Esophagus (tissue), 2 donors: ENCODE measurements at regions not wholly inside any gene's neighbourhood (a gene's known extent, or its start where the extent isn't known, plus 50 kb on each side); places are given as distances from the start of the nearest gene placed in this dataset.

Source experiments
- H3K27ac ChIP-seq, 2 donors: one replicate each; pipeline ENCODE4 v1.5.1; 2013; ENCODE audit warnings: low read depth in 2 of 2, mild to moderate bottlenecking in 2 of 2, inconsistent platforms in 1 of 2, low read length in 1 of 2, moderate library complexity in 1 of 2
- H3K27me3 ChIP-seq, 2 donors: one replicate each; pipeline ENCODE4 v1.6.1; 2013; ENCODE audit warnings: low read length in 2 of 2, control low read depth in 1 of 2, mild to moderate bottlenecking in 1 of 2; ENCODE audit not compliant: insufficient read depth in 2 of 2, control insufficient read depth in 1 of 2
- H3K36me3 ChIP-seq, 2 donors: one replicate each; pipeline ENCODE4 v1.6.1; 2013; ENCODE audit warnings: low read length in 1 of 2; ENCODE audit not compliant: control insufficient read depth in 2 of 2, insufficient read depth in 2 of 2
- H3K4me1 ChIP-seq, 2 donors: one replicate each; pipeline ENCODE4 v1.6.1; 2013; ENCODE audit warnings: low read length in 1 of 2; ENCODE audit not compliant: control insufficient read depth in 2 of 2, insufficient read depth in 2 of 2
- H3K4me3 ChIP-seq, 2 donors: one replicate each; pipeline ENCODE4 v1.5.1; 2013; ENCODE audit warnings: low read length in 2 of 2, mild to moderate bottlenecking in 2 of 2, low read depth in 1 of 2, moderate library complexity in 1 of 2
- H3K9me3 ChIP-seq, 2 donors: one replicate each; pipeline ENCODE4 v1.6.1; 2013; ENCODE audit warnings: mild to moderate bottlenecking in 2 of 2, low read depth in 1 of 2, low read length in 1 of 2, moderate library complexity in 1 of 2; ENCODE audit not compliant: control insufficient read depth in 2 of 2, insufficient read depth in 1 of 2
- WGBS, 2 donors: extraction: QIAGEN DNeasy Blood & Tissue Kit; methylation state at CpG; one replicate each; pipeline ENCODE4 v1.1.7; 2013; 5-methylcytosine and 5-hydroxymethylcytosine counted together
- donor health status: healthy with polysubstance abuse.
- donor health status: Bipolar disorder and iron deficiency.

DNA sequence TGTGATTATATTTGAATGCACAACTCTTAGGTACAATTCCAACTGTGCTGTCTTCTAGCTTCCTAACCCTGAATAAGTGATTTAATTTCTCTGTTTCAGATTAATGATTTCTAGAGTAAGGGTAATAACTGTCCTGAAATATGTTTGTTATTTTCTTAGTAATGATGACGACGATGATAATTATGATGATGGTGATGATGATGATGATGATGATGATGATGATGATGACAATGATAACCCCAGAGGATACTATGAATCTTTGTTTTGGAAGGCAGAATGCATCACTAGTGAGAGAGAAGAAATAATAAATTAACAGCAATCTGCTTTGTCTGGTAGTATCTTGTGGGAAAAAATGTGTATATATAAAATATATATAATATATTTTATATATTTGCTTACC, 317.1 kb upstream of the CDH8 start:
- no peak overlapping the region for H3K27ac ChIP-seq
- no peak overlapping the region for H3K4me3 ChIP-seq
- H3K4me1 ChIP-seq = no peaks in the 10 kb centered on the region
- H3K27me3 ChIP-seq = no peaks in the 10 kb centered on the region
- H3K36me3 ChIP-seq = no peaks in the 10 kb centered on the region
- H3K9me3 ChIP-seq = peaks cover 2 to 3% of the 10 kb centered on the region in 2 donors
- WGBS, 2 donors = 95 to 96% methylated on average over 2 of the region's 2 CpGs

DNA sequence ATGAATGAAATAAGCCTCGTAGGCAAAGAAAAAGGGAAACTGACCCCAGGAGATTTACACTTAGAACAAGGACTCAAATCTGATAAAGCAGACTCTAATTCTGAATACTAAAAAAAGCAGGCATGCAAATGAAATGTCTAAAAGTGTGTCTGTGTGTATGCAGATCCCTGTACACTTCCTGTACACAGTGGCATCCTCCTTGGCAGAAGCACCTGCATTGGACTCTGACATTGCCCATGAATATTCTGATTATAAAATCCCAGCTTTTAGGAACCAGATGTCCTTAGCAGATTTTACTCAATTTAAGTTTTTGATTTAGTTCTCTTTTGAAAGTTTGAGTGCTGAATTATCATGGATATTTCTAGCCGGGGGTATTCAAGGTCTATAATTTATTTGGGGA, 306.0 kb upstream of the CDH8 start:
- WGBS, 2 donors = 74 to 83% methylated on average over 2 of the region's 2 CpGs
- H3K4me3 ChIP-seq = no peak overlapping the region
- no peaks in the 10 kb centered on the region for H3K4me1 ChIP-seq
- H3K27ac ChIP-seq = no peak overlapping the region
- H3K36me3 ChIP-seq = no peaks in the 10 kb centered on the region
- no peaks in the 10 kb centered on the region for H3K9me3 ChIP-seq
- H3K27me3 ChIP-seq = no peaks in the 10 kb centered on the region

DNA sequence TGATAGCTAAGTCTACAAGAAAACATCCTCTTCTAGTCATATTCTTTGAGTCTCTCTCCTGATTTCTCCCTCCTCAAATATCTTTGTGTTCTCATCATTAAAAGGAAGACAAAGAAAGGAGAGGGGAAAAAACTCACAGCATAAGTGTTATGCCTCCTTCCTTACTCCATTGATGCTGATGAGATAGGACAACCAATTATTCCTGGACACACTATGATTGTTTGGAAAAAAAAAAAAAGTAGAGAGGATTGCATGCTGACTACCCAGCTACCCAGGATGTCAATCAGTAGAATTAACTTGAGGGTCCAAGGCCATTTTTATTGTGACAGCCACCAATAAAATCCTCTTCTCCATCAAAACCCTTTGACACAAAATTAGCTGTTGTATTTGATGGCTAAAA, 299.1 kb upstream of the CDH8 start:
- H3K4me1 ChIP-seq = no peaks in the 10 kb centered on the region
- no peak overlapping the region for H3K4me3 ChIP-seq
- H3K27me3 ChIP-seq = no peaks in the 10 kb centered on the region
- no peak overlapping the region for H3K27ac ChIP-seq
- H3K36me3 ChIP-seq = no peaks in the 10 kb centered on the region
- H3K9me3 ChIP-seq = no peaks in the 10 kb centered on the region

DNA sequence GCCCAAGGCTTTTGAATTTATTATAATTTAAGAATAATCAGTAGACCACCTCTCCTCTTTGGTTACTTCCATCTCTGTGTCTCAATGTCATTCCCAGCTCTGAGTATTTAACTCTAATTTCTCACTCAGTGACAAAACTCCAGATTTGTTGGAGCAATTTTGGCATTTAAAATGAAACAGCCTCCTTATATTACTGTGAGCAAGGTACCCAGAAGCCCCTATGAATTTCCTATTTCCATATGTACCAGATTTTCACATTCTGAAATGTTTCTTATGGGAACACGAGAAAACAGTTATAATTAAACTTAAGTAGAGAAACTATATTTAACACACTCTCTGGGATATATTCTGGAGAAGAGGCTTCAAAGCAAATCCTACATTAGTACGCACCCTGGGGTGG, 285.4 kb upstream of the CDH8 start:
- Histone ChIP-seq H3K4me3 (no peak overlapping the region), H3K27me3 (no peaks in the 10 kb centered on the region), H3K4me1 (no peaks in the 10 kb centered on the region), H3K36me3 (no peaks in the 10 kb centered on the region), H3K27ac (no peak overlapping the region), H3K9me3 (peaks cover 0 to 2% of the 10 kb centered on the region in 2 donors)
- WGBS, 2 donors = 72 to 81% methylated on average over 2 of the region's 2 CpGs

DNA sequence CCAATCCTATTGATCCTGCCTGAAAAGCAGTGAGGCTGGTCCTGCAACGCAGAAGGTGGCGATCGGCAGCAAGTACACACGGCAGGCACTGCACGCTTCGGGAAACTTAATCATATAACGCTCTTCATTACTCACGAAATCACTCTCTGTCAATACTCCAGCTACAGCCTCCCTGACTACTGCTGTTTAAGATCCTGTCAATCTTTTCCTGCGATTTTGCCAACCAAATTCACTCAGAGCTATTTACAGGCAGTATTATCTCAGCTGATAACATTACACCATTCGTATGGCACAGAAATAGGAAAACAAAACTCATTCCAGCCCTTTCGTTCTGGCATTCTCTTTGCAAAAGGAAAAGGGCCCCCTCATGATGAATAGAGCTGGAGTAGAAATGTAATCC, 262.4 kb upstream of the CDH8 start:
- H3K4me3 ChIP-seq = no peak overlapping the region
- no peaks in the 10 kb centered on the region for H3K4me1 ChIP-seq
- H3K27me3 ChIP-seq = peaks cover 0 to 2% of the 10 kb centered on the region in 2 donors
- 44 to 46% methylated on average over 11 of the region's 11 CpGs for WGBS, 2 donors
- no peak overlapping the region for H3K27ac ChIP-seq
- H3K36me3 ChIP-seq = no peaks in the 10 kb centered on the region
- peaks cover 0 to 2% of the 10 kb centered on the region in 2 donors for H3K9me3 ChIP-seq

DNA sequence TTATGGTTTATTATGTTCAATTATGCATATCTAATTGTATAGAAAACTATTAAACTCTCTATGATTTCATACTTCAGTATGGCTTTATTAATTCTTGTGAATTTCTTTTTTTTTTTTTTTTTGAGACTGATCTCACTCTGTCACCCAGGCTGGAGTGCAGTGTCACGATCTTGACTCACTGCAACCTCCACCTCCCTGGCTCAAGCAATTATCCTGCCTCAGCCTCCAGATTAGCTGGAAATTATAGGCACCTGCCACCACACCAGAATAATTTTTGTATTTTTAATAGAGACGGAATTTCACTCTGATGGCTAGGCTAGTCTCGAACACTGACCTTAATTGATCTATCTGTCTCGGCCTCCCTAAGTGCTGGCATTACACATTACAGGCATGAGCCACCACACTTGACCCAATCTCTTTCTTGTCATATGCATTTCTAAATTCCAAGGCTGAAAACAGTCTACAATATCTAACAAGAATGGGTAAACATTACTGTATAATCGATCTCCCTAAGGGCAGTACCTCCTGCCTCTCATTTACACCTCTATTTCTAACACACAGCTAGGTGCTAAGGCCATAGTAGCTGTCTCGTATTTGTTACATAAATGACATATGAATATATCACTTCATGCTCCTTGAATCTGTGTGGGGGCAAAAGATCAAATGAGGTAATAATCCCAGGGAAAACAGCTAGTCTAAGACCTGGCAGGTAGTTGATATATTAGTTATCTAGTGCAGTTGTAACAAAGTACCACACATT, 258.2 kb upstream of the CDH8 start:
- Histone ChIP-seq H3K4me1 (no peaks in the 10 kb centered on the region), H3K4me3 (no peak overlapping the region), H3K27me3 (no peaks in the 10 kb centered on the region), H3K36me3 (no peaks in the 10 kb centered on the region), H3K9me3 (peaks cover 0 to 2% of the 10 kb centered on the region in 2 donors), H3K27ac (no peak overlapping the region)
- WGBS, 2 donors = 72 to 73% methylated on average over 6 of the region's 6 CpGs

DNA sequence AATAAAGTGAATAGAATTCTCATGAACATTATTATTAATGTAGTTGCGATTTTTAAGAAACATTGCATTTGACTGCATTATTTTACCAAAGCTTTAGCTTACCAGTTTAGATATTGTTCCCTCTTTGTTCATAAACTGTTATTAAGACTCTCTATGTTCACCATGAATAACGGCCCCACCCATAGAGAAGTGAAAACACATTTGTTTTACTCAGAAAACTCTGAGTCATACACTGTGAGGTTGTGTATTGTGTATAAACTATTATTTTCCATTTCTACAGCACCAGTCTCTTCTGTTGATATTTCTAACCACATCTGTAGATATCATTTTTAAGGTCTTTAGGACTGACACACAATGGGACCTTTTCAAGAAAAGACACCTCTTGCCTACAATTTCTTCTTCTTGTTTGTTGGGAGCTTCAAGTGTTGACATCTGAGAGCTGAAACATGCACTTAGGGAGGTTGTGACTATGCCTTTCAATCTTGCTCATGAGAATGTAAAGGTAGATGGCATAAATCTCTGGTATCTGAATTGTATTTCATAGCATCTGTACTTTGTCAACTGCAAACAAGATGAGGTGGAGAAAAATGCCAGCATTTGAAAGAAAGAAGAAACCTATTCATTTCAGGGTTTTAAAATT, 252.9 kb upstream of the CDH8 start:
- 62 to 76% methylated on average over 2 of the region's 2 CpGs for WGBS, 2 donors
- H3K27ac ChIP-seq = no peak overlapping the region

DNA sequence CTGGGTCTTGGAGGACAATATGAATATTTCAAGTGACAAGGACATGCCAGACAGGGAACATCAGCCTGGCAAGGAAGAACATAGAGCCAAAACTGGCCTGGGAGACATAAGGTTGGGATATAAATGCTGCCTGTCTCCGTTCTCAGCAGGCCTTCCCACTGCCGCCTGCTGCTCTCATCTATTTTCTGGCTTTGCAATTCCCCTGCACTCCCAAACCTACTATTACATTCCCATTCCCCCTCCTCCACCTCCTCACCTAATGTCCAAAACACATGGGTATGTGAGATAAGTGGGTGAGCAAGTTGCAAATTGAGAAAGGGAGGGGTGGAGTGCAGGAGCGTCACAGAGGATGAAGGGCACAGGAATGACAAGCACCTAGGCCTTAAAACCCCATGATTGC, 244.3 kb upstream of the CDH8 start:
- Histone ChIP-seq H3K36me3 (no peaks in the 10 kb centered on the region), H3K4me1 (no peaks in the 10 kb centered on the region), H3K4me3 (no peak overlapping the region), H3K9me3 (no peaks in the 10 kb centered on the region), H3K27me3 (no peaks in the 10 kb centered on the region), H3K27ac (no peak overlapping the region)
- WGBS, 2 donors = 64 to 69% methylated on average over 3 of the region's 3 CpGs

More for the DNA sequence above, 252.9 kb upstream of the CDH8 start:
- Histone ChIP-seq H3K9me3 (no peaks in the 10 kb centered on the region), H3K4me1 (no peaks in the 10 kb centered on the region), H3K4me3 (no peak overlapping the region), H3K36me3 (no peaks in the 10 kb centered on the region), H3K27me3 (no peaks in the 10 kb centered on the region)

DNA sequence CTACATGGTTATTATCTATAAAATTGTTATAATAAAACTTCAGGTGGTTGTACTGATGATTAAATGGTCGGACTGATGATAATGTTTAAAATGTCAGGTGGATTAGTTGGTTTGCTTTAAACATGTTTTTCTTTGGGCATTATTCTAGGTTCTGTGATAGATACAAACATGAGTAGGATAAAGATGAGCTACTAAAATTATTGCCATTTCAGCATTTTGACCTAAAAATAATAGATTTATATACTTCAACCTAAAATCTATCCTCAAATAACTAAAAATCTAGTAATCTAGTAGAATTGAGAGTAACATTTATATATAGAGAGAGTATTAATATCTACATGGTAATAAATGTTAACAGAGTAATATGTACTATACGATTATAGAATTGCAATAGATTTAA, 241.7 kb upstream of the CDH8 start:
- H3K4me3 ChIP-seq = no peak overlapping the region
- 72 to 79% methylated on average over 2 of the region's 2 CpGs for WGBS, 2 donors
- no peaks in the 10 kb centered on the region for H3K4me1 ChIP-seq
- H3K27me3 ChIP-seq = no peaks in the 10 kb centered on the region
- H3K9me3 ChIP-seq = no peaks in the 10 kb centered on the region
- H3K27ac ChIP-seq = no peak overlapping the region
- H3K36me3 ChIP-seq = no peaks in the 10 kb centered on the region

DNA sequence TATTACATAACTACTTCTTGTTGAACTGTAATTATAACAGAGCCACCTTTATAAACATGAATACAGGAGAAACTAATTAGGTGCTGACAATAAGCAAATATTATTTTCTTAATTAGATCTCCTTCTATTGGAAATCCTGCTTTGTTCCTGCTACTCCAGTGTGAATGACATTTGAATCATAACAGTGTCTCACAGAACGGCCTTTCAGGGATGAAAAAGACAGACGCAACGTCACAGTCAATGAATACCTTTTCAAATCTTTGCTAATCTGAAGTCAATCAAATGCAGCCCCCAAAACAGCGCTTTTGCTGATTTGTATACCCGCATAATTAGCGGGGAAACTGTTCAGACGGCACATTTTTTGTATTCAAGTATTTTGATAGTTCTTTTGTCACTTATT, 240.4 kb upstream of the CDH8 start:
- 60 to 68% methylated on average over 7 of the region's 7 CpGs for WGBS, 2 donors
- Histone ChIP-seq H3K4me1 (no peaks in the 10 kb centered on the region), H3K36me3 (no peaks in the 10 kb centered on the region), H3K27ac (no peak overlapping the region), H3K4me3 (no peak overlapping the region), H3K9me3 (no peaks in the 10 kb centered on the region), H3K27me3 (no peaks in the 10 kb centered on the region)
